Choroid plexus epithelial cell (primary cell): ENCODE measurements at regions not wholly inside any gene's neighbourhood (a gene's known extent, or its start where the extent isn't known, plus 50 kb on each side); places are given as distances from the start of the nearest gene placed in this dataset.

Source experiments
- DNase-seq: peaks from one replicate; pipeline ENCODE4 v3.0.0-alpha.2; 2010; ENCODE audit warnings: low read depth
- H3K4me3 ChIP-seq: 2 replicates; pipeline ENCODE4 v1.5.1; 2011; ENCODE audit warnings: low read depth, mild to moderate bottlenecking, control low read depth, low read length, moderate library complexity
- TF ChIP-seq, protein P1 (sequence below): conservative IDR thresholded peaks from 2 replicates; pipeline ENCODE4 v1.5.1; 2011; ENCODE audit warnings: low read depth, mild to moderate bottlenecking, control low read depth, inconsistent platforms, low read length, moderate library complexity

DNA sequence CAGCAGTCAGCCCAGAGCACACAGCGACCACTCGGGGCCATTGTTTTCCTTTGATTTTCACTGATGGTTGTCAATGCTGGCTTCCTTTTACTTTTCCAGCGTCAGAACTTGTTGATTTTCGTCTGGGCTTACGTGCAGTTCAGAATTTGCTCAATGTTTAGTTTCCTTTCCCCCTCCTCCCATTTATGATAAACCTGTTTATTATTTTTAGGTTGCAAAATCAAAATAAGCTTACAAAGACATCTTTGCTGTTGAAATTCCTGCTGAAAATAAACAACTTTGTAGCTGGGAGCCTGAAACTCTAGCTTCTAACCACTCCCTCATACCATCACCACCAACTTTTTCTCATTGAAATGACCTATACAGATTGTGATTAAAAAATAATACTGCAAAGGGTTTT is 83.1 kb upstream of the LYZL1 start:
- TF ChIP-seq, protein P1, sequence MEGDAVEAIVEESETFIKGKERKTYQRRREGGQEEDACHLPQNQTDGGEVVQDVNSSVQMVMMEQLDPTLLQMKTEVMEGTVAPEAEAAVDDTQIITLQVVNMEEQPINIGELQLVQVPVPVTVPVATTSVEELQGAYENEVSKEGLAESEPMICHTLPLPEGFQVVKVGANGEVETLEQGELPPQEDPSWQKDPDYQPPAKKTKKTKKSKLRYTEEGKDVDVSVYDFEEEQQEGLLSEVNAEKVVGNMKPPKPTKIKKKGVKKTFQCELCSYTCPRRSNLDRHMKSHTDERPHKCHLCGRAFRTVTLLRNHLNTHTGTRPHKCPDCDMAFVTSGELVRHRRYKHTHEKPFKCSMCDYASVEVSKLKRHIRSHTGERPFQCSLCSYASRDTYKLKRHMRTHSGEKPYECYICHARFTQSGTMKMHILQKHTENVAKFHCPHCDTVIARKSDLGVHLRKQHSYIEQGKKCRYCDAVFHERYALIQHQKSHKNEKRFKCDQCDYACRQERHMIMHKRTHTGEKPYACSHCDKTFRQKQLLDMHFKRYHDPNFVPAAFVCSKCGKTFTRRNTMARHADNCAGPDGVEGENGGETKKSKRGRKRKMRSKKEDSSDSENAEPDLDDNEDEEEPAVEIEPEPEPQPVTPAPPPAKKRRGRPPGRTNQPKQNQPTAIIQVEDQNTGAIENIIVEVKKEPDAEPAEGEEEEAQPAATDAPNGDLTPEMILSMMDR: no peak
- no peak overlapping the region for H3K4me3 ChIP-seq
- peak; percentile 26 for DNase-seq

DNA sequence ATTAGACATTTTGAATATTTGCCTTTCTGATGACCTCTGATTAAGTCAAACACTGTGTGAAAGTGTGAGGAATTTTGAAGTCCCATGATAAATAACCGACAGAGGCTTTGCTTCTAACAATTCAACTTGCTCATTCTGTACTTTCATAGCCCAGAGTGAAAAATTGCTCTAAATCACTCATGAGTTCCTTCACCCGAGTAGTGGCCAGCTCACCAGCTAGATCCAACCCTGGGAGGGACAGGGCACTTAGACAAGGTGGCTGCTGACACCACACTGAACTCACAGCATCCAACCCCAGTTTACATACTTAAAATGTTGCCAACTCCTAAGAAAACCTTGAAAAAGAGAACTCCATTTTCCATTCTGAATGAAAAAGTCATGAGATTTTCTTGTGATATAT is 80.0 kb upstream of the LYZL1 start:
- H3K4me3 ChIP-seq: no peak overlapping the region
- no peak for DNase-seq
- TF ChIP-seq, protein P1: no peak

DNA sequence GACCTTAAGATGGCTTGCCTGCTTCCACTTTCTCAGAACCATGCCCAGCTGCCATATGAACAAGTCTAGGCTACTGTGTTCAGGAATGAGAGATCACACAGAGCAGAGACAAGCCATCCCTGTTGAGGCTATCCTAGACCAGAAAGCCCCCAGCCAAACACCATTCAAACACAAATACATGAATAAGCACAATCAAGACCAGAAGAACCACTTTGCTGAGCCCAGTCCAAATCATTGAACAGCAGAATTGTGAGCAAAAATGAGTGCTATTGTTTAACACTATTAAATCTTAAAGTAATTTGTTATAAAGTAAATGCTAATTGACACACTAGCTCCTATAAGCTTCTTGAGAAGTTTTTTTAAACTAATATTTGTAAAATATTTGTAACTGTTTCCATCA is 79.0 kb upstream of the LYZL1 start:
- no peak for DNase-seq
- H3K4me3 ChIP-seq: no peak overlapping the region
- TF ChIP-seq, protein P1: no peak

DNA sequence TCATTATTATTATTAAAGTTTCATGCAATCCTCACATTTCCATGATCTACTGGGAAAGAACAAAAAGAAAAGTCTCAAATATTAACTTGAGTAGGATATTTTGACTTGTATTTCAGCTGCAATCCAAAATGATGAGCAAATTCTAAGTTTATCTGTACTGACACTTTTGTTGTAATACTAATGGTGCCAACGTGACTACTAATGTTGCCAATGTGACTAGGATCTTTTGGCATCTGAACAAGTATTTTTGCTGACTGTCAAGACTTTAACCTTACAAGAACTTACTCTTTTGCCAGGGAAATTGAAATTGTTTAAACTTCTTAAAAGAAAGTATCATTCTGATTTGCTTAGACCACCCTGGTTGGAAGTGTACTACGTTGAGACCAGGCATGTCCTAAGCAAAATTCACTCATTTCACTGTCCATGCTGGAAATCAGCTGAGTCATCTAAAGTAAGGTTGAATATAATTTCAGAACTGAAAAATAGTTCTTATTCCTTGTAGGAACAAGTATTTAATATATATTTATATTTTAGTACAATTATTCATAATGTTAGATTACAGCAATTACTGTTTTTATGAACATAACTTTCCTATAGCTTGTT is 78.5 kb upstream of the LYZL1 start:
- TF ChIP-seq, protein P1: no peak
- no peak overlapping the region for H3K4me3 ChIP-seq
- no peak for DNase-seq

DNA sequence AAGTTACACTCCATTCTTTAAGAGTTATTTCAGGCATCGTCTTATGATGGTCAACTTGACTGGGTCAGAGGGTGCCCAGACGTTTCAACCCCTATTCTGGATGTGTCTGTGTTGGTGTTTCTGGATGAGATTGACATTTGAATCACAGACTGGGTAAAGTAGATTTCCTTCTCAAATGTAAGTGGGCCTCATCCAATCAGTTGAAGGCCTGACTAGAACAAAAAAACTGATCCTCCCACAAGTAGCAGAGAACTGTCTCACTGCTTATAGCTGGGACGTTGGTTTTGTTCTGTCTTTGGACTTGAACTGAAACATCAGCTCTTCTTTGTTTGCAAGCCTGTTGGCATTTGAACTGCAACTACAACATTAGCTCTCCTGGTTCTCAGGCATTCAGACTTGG is 76.3 kb upstream of the LYZL1 start:
- DNase-seq: no peak
- TF ChIP-seq, protein P1: no peak
- H3K4me3 ChIP-seq: no peak overlapping the region

DNA sequence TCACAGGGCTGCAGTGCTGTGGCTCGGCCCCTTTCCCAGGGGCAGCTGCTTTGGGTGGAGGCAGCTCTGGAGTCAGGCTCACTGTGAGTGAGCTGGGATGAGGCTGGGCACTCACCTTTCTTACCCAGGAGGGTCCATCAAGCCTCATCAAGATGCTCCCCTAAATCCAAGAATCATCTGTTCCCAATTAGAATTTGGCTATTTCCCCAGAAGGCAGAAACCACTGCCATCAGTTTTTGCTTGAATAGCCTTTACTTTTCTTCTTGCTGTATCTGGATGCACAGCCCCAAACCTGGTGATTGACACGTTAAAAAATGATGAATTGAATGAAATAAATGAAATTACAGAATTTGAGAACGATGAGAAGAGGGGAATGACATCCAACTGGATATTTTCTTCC is 74.3 kb upstream of the LYZL1 start:
- no peak for DNase-seq
- TF ChIP-seq, protein P1: no peak
- no peak overlapping the region for H3K4me3 ChIP-seq

DNA sequence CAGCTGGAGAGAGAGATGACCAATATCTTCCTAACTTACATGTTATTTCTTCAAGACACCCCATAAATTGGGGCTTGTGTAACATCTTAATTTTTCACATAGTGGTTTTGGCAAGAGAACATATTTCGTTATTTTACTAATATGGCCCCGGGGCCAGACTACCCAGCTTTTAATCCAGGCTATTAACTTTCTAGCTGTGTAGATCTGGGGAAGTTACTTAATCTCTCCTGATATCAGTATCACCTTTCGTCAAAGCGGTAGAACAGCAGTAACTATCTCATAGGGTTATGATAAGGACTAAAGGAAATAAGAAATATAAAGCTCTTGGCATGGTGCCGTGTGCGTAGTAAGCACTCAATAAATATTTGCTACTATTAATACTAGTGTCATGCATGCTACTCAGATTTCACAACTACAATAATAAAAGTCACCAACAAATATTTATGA is 71.6 kb upstream of the LYZL1 start:
- TF ChIP-seq, protein P1: no peak
- no peak overlapping the region for H3K4me3 ChIP-seq
- no peak for DNase-seq
